ENCODE measurements at regions not wholly inside any gene's neighbourhood (a gene's known extent, or its start where the extent isn't known, plus 50 kb on each side); places are given as distances from the start of the nearest gene placed in this dataset.

DNA sequence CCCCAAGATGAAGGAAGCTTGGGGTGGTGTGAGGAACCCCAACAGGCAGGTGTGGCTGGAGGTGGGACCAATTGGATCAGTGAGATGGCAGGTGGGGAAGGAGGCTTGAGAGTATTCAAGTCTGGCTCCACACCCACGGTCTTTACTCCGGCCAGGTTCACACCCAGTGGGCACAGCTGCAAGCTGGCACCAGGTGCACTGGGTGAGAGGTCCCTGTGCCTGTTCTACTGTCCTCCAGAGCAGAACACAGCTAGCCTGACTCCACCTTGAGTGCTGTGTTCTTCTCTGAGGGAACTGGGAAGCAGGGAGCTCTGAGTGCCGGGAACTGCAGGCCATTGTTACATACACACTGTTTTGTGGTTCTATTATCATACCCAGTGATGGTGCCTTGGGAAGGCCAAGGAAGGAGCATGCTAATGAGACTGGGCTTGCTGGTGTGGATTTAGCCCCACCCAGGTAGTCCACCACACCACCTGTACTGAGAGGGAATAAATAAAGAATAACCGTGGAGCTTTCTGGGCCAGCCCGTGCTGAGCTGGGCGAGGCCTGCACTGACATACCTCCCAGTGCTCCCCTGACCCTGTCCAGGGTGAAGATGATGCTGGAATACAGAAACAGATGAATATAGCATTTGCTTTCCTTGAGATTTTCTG, 93.4 kb downstream of the ABHD5 start:
- no peak for DNase-seq

DNA sequence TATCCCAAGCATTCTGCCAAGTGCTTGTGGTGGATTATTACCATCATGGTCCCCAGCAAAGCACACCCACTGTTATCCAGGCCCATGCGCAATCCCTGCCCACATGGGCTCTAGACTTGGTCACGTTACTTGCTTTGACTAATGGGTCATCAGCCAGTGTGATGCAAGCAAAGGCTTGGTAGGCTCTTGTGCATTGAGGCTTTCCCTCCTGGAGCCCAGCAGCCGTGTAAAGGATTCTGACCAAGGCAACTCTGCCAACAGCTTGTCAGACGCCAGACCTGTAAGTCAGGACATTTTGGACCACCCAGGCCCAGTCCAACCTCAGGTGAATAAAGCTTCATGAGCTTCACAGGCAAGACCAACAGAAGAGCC, 93.9 kb downstream of the ABHD5 start:
- DNase-seq: no peak

DNA sequence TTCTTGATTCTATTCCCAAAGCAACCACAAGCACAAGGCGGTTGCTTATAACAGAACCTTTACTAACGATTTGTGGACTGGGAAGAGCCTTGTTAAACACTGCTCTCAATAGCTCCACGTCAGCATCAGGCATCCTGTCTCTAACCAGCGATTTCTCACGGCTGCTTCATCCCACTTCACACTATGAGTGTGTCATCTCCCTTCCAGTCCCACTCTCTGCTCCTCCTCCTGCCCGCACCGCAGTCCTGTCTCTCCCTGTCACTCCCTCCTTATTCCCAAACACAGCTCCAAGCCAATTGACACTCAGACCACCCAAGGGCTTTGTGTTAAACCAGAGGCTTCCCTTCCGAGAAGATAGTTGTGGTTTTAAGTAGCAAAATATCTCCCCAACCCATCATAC, 94.8 kb downstream of the ABHD5 start:
- DNase-seq: no peak

DNA sequence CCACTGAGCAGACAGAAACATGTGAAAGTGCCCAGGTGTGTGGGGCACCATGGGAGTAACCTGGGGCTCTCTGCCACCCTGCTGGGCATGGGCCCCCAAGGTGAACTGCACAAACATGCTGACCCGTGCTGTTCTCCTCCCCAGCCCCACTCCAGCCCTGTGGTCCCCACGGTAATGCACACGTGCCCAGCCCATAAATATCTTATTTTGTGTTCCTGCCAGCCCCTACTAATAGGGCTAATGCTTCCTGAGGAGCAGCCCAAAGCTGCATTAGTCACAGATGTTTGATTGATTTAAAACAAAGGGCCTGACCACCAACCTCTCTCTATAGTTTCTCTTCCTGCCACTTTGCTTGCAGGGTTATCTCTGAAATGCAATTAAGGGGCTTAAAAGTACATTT, 95.4 kb downstream of the ABHD5 start:
- DNase-seq: no peak

DNA sequence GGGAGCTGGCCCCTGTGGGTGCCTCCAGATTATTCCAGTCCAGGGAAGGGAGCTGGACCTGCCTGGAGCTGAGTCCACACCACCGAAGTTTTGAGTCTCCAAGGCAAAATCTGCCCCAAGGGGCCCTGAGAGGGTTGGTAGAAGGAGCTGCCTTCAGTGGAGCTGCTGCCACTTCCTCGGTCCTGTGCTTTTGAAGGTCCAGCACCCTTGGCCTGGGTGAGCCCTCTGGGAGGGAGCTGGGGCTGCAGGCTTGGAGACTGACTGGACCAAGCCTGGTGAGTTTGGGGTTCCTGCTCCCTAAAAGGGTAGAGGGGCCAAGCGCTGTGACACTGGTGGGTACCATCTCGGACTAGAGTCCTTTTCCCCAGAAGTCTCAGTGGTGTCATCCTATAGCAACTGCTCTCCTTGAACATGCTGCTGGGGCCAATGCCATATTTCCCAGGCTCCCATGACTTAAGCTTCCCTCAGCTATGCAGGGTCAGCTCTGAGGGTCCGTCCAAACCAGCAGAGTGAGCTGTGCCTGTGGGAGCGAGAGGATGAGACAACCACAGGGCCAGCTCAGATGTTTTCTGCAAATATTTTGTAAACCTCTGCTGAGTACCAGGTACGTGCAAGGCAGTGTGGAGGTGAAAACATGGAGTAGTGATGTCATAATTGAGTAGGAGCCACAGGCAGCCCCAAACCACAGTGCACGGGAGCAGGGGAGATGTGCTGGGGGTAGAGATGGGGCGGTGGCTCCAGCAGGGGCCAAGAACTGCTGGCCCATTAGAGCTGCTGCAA, 96.0 kb downstream of the ABHD5 start:
- DNase-seq: no peak

DNA sequence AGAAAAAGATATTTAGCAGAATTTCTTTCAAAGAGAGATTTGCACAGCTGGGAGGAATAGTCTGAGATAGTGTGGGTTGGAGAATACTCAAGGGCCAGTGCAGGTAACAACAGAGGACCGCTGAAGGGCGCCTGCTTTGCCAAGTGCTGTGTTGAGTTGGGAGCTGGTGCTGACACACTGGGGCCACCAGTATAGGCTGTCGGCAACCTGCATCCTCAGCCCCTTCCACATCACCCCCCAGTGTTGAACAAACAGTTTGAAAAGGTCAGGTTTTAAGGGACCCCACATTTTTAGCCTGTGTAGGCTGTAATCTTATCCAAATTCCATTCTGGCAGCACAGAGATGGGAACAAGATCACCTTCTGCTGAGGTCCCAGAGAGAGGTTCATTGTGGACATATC, 96.6 kb downstream of the ABHD5 start:
- DNase-seq: no peak

DNA sequence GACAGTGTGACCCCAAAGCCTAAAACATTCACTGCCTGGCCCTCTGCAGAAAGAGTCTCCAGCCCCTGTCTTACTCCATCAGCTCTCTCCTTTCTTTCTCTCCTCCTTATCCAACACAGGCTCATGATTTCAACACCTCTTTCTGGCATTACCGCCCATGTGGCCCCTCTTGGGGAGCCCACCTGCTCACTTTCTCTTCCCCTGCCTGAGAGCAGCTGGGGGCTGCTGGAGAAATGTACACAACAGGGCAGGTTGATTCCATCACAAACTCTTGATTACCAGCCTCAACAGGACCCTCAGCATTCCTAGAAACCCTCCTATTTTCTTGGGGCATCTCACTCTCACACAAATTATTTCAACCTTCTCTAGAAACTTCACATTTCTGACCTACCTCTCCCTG, 98.3 kb downstream of the ABHD5 start:
- DNase-seq: no peak

DNA sequence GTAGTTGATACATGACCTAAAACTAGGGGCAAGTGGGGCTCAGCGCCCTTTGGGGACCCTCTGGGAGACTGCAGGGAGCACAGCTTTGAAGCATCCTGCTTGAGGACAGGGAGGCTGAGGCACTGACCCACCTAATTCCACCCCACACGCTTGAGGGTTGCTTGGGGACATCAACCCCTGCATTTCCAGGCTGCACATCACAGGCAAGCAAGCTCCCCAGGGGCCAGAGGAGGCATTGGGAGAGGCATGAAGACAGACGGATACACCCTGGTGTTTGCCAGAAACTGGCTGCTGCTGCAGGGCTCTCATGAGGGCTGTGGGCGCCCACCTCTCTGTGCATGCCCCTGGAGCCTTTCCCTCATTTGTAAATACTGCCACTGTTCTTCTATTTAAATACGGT, 99.3 kb downstream of the ABHD5 start:
- no peak for DNase-seq

DNA sequence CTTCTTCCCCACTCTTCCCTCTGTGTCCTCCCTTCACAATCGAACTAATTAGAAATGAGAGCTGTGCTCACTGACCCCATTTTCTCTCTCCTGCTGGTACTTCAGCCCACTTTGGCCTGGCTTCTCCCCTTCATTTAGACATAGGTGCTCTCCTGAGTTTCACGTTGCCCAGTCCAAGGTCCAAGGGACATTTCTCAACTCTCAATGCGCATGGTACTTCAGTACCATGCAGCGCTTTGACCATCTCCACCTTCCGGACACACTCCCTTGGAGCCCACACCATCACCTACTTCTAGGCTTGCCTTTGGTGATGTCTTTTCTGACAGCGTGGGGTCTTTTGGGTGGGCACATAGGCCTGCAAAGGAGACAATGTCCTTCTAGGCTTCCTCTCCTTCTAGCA, 99.7 kb downstream of the ABHD5 start:
- DNase-seq: no peak

DNA sequence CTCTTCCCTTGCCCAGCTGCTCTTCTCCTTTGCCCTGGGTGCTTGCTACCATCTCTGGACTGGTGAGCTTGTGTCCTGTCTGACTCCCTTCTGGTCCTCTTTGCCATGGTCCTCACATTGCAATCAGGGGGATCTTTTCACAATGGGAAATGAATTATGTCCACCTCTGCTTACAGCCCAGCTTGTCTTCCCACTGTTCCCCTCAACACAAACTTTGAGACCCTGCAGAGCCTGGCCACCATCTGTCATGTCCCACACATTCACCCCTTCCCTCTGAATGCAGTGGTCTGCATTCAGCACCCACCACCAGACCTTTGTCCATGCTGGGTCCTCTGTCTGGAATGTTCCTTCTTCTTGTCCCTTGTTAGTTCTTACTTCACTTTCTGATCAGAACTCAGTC, 100.5 kb downstream of the ABHD5 start:
- no peak for DNase-seq

DNA sequence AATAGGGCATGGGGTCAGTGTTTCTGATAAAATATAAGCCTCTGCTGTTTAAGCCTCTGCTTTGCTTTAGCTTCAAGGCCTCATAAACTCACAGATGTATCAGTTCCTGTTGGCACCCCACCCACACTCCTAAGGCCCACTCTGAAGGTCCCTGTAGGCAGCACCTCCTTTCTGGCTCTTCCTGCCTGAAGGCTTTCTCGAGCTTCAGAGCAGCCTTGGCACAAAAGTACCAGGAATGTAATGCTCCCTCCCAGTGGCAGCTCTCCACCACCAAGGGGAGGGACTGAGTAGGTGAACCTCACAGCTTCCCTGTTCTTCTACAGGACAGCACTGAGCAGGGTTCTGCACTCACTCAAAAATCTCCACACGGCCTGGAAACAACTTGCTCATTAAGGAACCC, 102.2 kb downstream of the ABHD5 start:
- DNase-seq: no peak

DNA sequence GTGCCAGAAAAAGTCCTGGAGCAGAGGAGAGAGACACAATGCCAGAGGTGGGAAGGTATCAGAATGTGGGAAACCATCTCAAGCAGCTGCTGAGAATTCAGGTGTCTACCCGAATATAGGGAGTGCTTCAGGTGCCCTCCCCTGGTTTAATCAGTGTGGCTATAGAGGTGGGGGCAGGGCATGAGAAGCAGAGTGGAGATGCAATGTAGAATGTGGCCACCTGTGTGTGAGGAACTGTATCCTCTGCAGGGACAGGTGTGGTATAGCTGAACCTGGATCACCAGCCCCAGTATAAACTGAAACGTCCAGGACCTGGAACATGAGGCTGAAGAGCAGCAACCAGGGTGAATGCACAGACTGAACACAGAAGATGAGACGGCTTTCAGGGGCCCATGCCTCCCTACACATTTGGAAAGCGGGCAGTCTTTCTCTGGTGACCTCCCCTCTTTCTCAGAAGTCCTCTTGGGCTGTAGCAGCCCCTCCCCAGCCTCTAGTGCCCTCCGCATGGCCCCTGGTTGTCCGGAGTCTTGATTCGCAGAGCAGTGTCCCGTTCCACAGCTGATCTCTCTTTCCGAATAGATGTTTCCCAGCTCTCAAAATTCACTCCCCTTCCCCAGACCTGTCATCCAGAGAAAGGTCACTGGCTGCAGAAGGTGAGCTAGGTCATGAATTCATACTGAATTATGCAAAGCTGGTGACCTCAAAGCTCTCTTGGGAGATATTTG, 103.1 kb downstream of the ABHD5 start:
- no peak for DNase-seq

DNA sequence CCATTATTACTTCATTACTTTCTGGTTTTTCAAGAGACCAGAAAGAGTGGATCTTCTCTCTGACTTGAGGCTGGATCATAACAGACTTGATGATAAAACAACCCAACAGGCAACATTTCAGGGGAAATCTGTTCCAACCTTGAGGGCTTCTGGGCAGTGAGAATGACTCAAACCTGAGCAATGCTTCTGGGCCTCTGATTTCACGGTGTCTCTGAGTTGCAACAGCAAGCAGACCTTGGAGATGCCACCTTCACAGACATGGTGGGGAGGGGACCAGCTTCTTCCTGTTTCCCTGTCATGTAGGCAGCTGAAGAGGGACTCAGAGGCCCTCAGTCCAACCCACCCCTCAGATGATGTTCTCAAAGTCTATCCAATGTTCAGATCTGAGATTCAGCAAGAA, 104.0 kb downstream of the ABHD5 start:
- DNase-seq: no peak

DNA sequence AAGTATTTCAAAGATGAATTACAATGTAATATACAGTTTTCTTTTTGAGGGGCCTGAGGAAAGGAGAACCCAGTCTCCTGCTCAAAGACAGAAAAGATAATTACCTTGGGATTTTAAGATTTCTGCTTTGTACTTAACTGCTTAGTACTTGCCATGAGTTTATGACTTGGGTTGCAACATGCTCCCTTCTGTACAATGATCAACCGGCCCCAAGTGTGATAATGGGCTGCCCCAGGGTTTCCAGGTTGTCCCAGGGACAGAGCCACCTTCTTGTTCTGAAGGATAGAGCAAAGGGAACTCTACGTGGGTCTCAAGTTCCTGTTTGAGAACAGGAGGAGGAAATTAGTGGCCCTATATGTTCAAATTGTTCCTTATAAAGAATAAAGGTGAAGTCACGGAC, 104.8 kb downstream of the ABHD5 start:
- DNase-seq: no peak

DNA sequence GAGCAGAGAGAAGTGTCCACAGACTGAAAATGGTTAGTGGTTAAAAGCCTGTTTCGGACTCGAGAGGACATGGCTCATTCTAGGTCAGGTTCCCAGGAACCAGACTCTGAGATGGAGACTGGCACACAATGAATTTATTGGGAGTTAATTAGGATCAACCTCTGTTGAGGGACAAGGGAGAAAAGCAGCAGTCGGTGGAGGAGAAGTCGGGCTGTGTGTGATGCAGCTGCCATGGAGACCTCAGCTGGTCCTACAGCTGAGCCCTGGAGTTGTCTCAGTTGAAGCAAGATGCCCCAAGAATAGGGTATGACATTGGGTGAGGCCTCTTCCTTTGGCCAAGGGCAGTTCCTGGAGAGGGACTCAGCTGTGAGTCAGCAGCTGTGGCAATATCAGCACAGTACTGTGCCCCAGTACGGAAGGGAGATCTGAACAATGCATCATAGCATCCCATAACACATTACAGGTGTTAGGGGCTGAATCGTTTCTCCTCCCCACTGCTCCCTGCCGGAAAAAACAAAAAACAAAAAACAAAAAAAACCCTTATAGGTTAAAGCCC, 105.4 kb downstream of the ABHD5 start:
- no peak for DNase-seq

DNA sequence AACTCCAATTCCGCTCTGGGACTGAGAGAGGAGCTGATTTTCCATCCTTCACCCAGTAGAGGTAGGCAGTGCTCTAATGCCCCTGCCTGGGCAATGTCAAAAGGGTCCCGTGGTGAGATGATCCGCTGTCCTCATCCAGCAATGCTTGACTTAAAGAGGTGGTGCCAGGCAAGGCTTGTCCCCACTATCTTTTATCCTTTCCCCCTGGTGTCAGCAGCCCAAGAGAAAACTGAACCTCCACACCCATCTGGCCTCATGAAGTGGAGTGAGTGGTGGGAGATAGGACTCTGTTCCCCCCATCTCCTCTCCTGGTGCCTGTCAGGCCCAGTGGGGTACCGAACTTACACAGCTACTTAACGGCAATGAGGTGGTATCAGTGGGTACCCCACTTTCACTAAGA, 107.1 kb downstream of the ABHD5 start:
- no peak for DNase-seq

DNA sequence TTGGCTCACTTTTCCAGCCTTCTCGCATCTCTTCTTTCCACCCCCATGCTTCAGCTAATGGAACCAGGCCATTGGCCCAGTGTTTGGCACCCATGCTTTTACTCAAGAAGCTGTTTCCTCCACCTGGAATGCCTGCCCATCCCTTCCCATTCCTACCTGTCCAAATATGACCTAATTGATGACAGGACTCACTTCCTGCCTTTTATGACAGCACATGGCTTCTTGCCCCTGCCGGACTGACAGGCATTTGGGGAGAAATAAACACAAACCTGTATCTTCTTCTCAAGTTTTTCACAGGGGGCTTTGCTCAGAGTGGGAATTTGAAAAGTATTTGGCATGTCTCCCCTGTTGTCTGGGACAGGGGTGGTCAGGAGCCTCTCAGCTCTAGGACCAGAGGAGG, 120.1 kb downstream of the ABHD5 start:
- no peak for DNase-seq

DNA sequence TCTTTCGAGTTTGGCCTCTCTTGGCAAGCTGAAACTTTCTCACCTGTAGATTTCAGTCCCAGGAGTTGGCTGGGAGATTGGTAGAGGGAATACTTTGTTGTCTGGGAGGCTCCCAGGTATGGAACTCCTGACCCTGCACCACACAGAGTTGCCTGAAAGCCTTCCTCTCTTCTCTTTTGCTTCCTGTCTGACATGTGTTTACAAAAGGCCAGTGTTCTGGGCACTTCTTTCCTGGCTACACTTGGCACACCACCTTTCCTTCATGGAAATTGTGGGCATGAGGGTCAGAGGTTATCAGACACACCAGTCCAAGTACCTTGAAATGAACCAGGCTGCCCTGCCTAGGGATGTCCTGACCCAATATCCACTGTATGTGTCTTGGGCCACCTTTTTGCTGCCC, 123.7 kb downstream of the ABHD5 start:
- no peak for DNase-seq

DNA sequence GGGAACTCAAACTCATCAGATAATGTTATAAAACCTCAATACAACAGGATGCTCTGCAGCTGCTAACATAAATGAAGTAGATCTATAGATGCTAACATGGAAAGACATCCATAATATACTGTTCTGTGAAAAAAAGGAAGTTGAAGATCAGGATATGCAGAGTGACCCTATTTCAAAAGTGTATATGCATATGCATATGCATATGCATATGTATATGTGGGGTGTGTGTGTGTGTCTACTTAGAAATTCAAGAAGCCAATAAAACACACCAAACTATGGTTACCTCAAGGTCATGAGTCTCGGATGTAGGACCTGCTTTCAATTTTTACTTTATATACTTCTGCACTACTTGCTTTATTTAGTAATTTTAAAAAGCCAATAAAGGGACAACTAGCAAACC, 125.6 kb downstream of the ABHD5 start:
- no peak for DNase-seq

DNA sequence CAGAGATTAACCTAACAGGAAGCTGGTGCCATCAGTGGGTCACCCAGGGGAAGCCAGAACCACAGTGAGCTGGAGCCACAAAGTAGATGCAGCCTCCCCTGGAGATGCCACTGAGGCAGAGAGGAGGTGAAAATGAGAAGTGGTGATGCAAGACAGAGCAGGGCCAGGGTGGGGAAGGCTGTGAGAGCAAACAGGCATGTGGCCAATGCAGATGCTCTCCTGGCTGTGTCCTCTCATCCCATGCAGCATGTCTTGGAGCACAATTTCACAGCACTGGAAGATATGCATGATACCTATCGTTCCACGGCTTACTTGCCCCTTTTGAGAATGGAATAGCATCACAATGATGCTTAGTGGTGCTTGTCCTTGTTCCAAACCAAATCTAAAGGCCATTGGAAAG, 126.3 kb downstream of the ABHD5 start:
- no peak for DNase-seq

DNA sequence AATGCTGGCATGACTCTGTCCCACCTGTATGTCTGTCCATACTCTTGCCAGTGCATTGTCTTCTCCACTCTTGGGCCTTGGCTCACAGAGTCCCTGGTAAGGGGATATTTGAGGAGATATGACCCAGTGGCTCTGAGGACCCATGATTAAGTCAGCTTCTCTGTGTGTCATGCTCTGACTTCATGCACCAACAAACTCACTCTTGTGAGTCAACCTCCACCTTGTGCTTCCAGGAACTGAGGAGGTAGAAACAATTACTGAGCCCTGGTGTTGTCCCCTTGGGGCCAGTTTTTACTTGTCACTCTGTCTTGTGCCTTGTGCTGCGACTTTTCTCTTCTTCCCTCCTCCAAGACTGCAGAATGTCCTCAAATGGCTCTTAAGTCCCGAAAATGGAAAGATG, 127.1 kb downstream of the ABHD5 start:
- no peak for DNase-seq

DNA sequence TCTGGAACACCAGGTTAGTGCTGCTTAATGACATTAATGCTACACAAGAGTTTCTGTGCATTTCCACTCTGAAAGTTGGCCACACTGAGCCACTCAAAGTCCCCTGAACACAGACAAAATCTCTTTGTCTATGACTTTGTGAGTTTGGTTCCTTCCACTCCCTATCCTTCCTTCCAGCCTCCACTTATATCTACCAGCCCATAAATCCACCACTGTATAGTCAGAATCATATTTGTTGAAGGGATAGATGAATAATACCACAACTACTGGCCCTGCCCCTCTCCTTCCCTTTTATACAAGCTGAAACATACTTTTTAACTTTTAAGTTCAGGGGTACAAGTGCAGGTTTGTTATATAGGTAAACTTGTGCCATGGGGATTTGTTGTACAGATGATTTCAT, 127.5 kb downstream of the ABHD5 start:
- DNase-seq: no peak

DNA sequence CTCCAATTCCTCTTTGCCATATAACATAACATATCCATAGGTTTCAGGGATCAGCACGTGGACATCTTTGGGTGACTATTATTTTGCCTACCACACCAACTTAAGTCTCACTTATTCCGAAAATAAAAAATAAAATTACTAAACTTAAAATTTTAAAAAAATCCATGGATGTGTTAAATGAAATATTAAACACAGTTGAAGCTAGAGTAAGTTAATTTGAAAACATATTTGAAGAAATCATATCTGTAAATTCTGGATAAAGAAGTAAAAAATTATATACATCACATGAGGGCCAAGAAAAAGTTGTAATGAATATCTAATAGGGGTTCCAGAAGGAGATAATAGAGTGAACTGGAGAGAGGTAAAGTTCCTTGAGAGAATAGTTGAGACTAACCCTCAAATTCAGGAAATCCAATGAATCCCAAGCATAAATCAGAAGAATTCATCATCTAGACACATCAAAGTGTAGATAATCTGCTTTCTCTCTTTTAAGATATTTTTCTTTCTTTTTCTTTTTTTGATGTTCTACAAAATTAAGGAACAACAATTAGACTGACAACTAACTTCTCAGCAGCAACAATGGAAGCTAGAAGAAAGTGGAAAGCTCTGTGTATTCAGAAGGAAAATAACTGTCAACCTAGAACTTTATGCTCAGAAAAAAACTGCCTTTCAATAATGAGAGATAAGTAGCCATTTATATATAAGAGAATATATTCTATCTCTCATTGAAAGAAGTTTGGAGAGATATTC, 147.4 kb downstream of the ABHD5 start:
- DNase-seq: no peak
